ENCODE measurements at regions not wholly inside any gene's neighbourhood (a gene's known extent, or its start where the extent isn't known, plus 50 kb on each side); places are given as distances from the start of the nearest gene placed in this dataset.

DNA sequence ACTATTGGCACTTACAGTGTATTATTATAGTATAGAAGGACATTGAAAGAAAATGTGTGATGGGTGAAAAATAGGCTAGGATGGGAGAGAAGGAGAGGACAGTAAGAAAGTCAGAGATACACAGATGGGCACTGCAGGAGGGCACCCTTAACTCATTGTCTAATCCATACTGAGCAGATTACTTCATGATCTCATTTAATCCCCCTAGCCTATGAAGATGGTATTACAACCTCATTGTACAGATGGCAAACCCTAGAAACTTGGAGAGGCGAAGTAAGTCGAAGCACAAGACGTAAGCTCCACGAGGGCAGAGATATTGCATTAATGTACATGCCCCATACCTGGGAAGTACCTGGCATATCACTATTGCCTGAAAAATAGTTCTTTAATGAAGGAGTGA is 346.9 kb upstream of the DAB1 start:
- no peak overlapping the region for H3K4me3 ChIP-seq
- no peaks in the 10 kb centered on the region for H3K4me1 ChIP-seq
- TF ChIP-seq, protein P1, sequence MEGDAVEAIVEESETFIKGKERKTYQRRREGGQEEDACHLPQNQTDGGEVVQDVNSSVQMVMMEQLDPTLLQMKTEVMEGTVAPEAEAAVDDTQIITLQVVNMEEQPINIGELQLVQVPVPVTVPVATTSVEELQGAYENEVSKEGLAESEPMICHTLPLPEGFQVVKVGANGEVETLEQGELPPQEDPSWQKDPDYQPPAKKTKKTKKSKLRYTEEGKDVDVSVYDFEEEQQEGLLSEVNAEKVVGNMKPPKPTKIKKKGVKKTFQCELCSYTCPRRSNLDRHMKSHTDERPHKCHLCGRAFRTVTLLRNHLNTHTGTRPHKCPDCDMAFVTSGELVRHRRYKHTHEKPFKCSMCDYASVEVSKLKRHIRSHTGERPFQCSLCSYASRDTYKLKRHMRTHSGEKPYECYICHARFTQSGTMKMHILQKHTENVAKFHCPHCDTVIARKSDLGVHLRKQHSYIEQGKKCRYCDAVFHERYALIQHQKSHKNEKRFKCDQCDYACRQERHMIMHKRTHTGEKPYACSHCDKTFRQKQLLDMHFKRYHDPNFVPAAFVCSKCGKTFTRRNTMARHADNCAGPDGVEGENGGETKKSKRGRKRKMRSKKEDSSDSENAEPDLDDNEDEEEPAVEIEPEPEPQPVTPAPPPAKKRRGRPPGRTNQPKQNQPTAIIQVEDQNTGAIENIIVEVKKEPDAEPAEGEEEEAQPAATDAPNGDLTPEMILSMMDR (IDR thresholded peaks at IDR 0.05 in 4 of 5, conservative IDR thresholded peaks at IDR 0.05 in 1 of 5), result no peak
- no peak for TF ChIP-seq POLR2A (IDR thresholded peaks at IDR 0.05)
- no peak overlapping the region for H3K27ac ChIP-seq
- intact Hi-C loops (cut with DNase I; ENCODE audit: low total_unique reads) (no loop called here), in situ Hi-C loops (cut with MboI; ENCODE audit: low sequenced_read_pairs in 4 of 4) (no loop called here)
- H3K9me3 ChIP-seq, result no peaks in the 10 kb centered on the region
- no peak for ATAC-seq
- no peaks in the 10 kb centered on the region for H3K27me3 ChIP-seq
- no peak for DNase-seq
- H3K36me3 ChIP-seq, result no peaks in the 10 kb centered on the region

DNA sequence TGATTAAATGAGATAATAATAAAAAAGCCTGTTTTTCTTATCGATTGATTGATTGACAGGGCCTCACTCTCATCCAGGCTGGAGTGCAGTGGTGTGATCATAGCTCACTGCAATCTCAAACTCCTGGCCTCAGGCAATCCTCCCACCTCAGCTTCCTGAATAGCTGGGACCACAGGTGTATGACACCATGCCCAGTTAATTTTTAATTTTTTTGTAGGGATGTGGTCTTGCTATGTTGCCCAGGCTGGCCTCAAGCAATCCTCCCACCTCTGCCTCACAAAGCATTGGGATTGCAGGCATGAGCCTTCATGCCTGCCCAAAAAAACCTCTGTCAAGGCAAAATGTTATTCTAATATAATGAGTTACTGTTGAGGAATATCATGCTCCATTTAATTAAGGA is 346.4 kb upstream of the DAB1 start:
- H3K4me1 ChIP-seq, result no peaks in the 10 kb centered on the region
- no peak overlapping the region for H3K4me3 ChIP-seq
- H3K27ac ChIP-seq, result no peak overlapping the region
- no peaks in the 10 kb centered on the region for H3K9me3 ChIP-seq
- DNase-seq, result no peak
- TF ChIP-seq, protein P1 (IDR thresholded peaks at IDR 0.05 in 4 of 5, conservative IDR thresholded peaks at IDR 0.05 in 1 of 5), result no peak
- no peak for TF ChIP-seq POLR2A (IDR thresholded peaks at IDR 0.05)
- intact Hi-C loops (cut with DNase I; ENCODE audit: low total_unique reads), result no loop called here
- H3K27me3 ChIP-seq, result no peaks in the 10 kb centered on the region
- in situ Hi-C loops (cut with MboI; ENCODE audit: low sequenced_read_pairs in 4 of 4), result no loop called here
- no peaks in the 10 kb centered on the region for H3K36me3 ChIP-seq
- no peak for ATAC-seq

DNA sequence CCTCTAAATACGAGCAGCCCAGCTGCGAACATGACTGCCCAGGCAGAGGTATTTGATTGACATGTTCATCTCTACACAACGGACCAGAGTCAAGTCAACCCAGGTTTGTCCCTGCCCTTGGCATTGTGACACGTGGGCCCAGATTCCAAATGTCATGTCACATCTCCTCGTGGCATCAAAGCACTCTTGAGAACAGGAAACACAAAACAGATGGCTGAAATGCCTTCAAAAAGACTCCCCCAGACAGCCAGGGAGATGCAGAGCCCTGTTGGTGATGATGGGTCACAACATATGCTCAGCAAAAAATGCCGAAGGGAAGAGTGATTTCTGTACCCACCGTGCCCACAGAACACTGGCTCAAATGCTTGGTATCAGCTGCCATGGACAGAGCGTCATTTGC is 337.8 kb upstream of the DAB1 start:
- Histone ChIP-seq H3K4me3 (no peak overlapping the region), H3K27me3 (no peaks in the 10 kb centered on the region), H3K9me3 (no peaks in the 10 kb centered on the region), H3K4me1 (no peaks in the 10 kb centered on the region), H3K27ac (no peak overlapping the region), H3K36me3 (no peaks in the 10 kb centered on the region)
- TF ChIP-seq POLR2A (IDR thresholded peaks at IDR 0.05), result no peak
- TF ChIP-seq, protein P1 (IDR thresholded peaks at IDR 0.05 in 4 of 5, conservative IDR thresholded peaks at IDR 0.05 in 1 of 5), result no peak
- ATAC-seq (no peak), DNase-seq (no peak)
- in situ Hi-C loops (cut with MboI; ENCODE audit: low sequenced_read_pairs in 4 of 4) (no loop called here), intact Hi-C loops (cut with DNase I; ENCODE audit: low total_unique reads) (no loop called here)

DNA sequence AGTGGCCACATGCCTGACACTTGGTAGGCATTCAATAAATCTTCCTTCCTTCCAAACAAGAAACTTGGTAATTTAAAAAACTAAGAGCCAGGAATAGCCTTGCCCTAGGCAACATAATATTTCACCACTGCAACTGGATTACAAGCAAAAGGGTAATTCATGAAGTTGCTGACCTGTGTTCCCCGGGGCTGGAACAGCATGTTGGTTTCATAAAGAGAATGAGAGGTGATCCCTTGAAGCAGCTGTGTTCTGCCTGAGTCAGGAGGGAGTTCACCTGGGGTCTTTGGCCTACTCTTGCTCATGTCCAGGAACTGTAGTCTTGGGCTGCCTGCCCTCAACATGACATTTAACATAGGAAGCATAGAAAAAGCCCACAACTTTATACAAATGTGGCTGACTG is 329.0 kb upstream of the DAB1 start:
- Histone ChIP-seq H3K27ac (peak overlapping the region in 1 of 4 donors; percentile 11), H3K4me1 (peaks cover 8 to 9% of the 10 kb centered on the region in 2 donors), H3K36me3 (no peaks in the 10 kb centered on the region), H3K4me3 (no peak overlapping the region), H3K27me3 (no peaks in the 10 kb centered on the region), H3K9me3 (no peaks in the 10 kb centered on the region)
- ATAC-seq (peak; percentile 94 to 97), DNase-seq (peak; percentile 13 to 63)
- in situ Hi-C loops (cut with MboI; ENCODE audit: low sequenced_read_pairs in 4 of 4), result no loop called here
- intact Hi-C loops (cut with DNase I; ENCODE audit: low total_unique reads), result no loop called here
- TF ChIP-seq, protein P1 (IDR thresholded peaks at IDR 0.05 in 4 of 5, conservative IDR thresholded peaks at IDR 0.05 in 1 of 5), result no peak
- no peak for TF ChIP-seq POLR2A (IDR thresholded peaks at IDR 0.05)

DNA sequence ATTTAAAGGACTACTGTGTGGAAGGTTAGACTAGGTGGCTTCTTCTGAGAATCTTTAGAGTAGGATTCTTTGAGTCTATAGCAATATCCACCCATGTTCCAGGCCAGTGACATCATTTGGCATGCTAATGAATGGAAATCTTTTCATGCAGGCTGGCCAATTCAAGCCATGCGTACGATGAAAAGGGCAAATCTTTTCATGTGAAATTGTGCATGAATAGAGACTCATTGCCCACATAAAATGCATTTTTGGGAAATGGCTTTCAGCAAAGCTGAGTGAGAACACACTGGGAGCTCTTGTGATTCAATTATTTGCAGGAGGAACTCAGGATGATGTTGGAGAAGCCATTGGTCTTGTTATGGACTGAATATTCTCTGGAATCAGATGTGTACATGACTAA is 324.9 kb upstream of the DAB1 start:
- ATAC-seq, result no peak
- intact Hi-C loops (cut with DNase I; ENCODE audit: low total_unique reads), result no loop called here
- H3K36me3 ChIP-seq, result no peaks in the 10 kb centered on the region
- no peak overlapping the region for H3K27ac ChIP-seq
- in situ Hi-C loops (cut with MboI; ENCODE audit: low sequenced_read_pairs in 4 of 4), result no loop called here
- H3K9me3 ChIP-seq, result no peaks in the 10 kb centered on the region
- TF ChIP-seq POLR2A (IDR thresholded peaks at IDR 0.05), result no peak
- TF ChIP-seq, protein P1 (IDR thresholded peaks at IDR 0.05 in 4 of 5, conservative IDR thresholded peaks at IDR 0.05 in 1 of 5), result no peak
- H3K4me3 ChIP-seq, result no peak overlapping the region
- DNase-seq, result no peak
- H3K4me1 ChIP-seq, result peaks cover 8 to 9% of the 10 kb centered on the region in 2 donors
- H3K27me3 ChIP-seq, result no peaks in the 10 kb centered on the region
